Stomach (tissue), 8 donors: ENCODE measurements at regions not wholly inside any gene's neighbourhood (a gene's known extent, or its start where the extent isn't known, plus 50 kb on each side); places are given as distances from the start of the nearest gene placed in this dataset.

Experiments
- DNase-seq, 2 donors: peaks; one replicate each; pipeline versions ENCODE4 v3.0.0 to v3.0.0-alpha.2; 2013 to 2019
- H3K27ac ChIP-seq, 5 donors: fragments of 200-600 bp in 4 of 5; sonication (generic) in 4 of 5; one replicate each; pipeline ENCODE4 v1.5.1; 2013 to 2019; ENCODE audit warnings: mild to moderate bottlenecking in 1 of 5, moderate library complexity in 1 of 5
- H3K27me3 ChIP-seq, 3 donors: fragments of 200-600 bp; sonication (generic); one replicate each; pipeline ENCODE4 v1.5.1; 2017 to 2019; ENCODE audit warnings: mixed run types in 1 of 3
- H3K36me3 ChIP-seq, 4 donors: fragments of 200-600 bp; sonication (generic); 1 replicate in 3 of 4; 2 replicates in 1 of 4; pipeline ENCODE4 v1.5.1; 2016 to 2019
- H3K4me1 ChIP-seq, 4 donors: fragments of 200-600 bp; sonication (generic); one replicate each; pipeline ENCODE4 v1.5.1; 2016 to 2019
- H3K4me3 ChIP-seq, 4 donors: fragments of 200-600 bp; sonication (generic) in 3 of 4; one replicate each; pipeline ENCODE4 v1.5.1; 2016 to 2019; ENCODE audit warnings: mild to moderate bottlenecking in 1 of 4
- H3K9me3 ChIP-seq, 4 donors: fragments of 200-600 bp; sonication (generic); one replicate each; pipeline ENCODE4 v1.5.1; 2016 to 2019
- EP300 ChIP-seq: sonication (generic); formaldehyde crosslinking; IDR thresholded peaks from one replicate; pipeline ENCODE4 v1.6.1; 2017; ENCODE audit warnings: antibody characterized with exemption
- POLR2A ChIP-seq, 4 donors: fragments of 450-650 bp; IDR thresholded peaks; one replicate each; pipeline ENCODE4 v1.6.1; 2016; ENCODE audit warnings: antibody characterized with exemption in 4 of 4, control low read depth in 2 of 4, mild to moderate bottlenecking in 1 of 4, moderate library complexity in 1 of 4
- POLR2AphosphoS5 ChIP-seq, 3 donors: sonication (generic); formaldehyde crosslinking; IDR thresholded peaks; one replicate each; pipeline ENCODE4 v1.6.1; 2016; ENCODE audit warnings: antibody characterized with exemption in 3 of 3
- WGBS, 5 donors: extraction: QIAGEN DNeasy Blood & Tissue Kit in 3 of 5; methylation state at CpG; one replicate each; pipeline versions ENCODE4 v1.1.5 to v1.1.7; 2013 to 2018; 5-methylcytosine and 5-hydroxymethylcytosine counted together
- intact Hi-C: fragments of 100-400 bp; cut with DNase I; formaldehyde crosslinking; loops from one replicate; pipeline ENCODE4 v1.15.1; 2023; ENCODE audit warnings: low total_unique reads
- TF ChIP-seq, protein P1 (sequence below), 7 experiments: fragments of 450-650 bp in 4 of 7; fragments of 200-600 bp in 3 of 7; sonication (generic) in 3 of 7; IDR thresholded peaks; one replicate each; pipeline ENCODE4 v1.5.1; 2016 to 2019; ENCODE audit warnings: antibody characterized with exemption in 7 of 7, control low read depth in 2 of 7, mild to moderate bottlenecking in 1 of 7
- donor health status: healthy with polysubstance abuse.
- donor health status: Bipolar disorder and iron deficiency.
- donor health status: healthy.

DNA sequence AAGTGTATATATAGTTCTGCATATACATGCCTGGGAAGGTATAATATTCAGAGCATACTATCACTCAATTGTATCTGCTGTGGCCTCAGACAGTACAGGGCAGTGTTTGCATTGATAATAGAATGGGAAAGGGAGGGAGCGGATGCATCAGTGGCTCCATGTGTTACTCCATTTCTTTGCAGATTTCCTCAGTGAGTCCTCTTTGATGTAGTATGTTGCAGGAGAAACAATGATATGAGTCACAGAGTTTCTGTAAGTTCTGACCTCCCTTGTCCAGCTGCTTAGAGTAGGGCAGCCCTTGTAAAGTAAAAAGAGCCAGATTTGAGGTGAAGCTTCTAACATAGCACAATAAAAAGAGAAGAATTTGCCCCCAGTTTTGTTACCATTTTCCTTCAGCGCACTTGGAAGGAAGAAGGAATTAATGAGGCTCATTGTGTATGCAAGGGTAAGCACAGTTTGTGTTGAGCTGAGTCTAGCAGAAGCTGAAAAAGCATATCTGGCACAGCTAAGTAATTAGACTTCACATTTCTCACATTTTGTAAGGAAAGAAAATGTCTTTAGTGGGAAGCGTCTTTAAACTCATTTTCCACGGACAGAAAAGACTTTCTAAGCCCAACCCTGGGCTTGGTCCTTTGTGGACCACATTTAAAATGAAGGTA, 555.8 kb upstream of the IL12A start:
- DNase-seq, result no peak
- H3K36me3 ChIP-seq, result no peaks in the 10 kb centered on the region
- no peak overlapping the region for H3K27ac ChIP-seq
- H3K27me3 ChIP-seq, result no peaks in the 10 kb centered on the region
- TF ChIP-seq EP300 (no peak), POLR2AphosphoS5 (IDR thresholded peaks at IDR 0.05) (no peak), POLR2A (IDR thresholded peaks at IDR 0.05) (no peak)
- TF ChIP-seq, protein P1, sequence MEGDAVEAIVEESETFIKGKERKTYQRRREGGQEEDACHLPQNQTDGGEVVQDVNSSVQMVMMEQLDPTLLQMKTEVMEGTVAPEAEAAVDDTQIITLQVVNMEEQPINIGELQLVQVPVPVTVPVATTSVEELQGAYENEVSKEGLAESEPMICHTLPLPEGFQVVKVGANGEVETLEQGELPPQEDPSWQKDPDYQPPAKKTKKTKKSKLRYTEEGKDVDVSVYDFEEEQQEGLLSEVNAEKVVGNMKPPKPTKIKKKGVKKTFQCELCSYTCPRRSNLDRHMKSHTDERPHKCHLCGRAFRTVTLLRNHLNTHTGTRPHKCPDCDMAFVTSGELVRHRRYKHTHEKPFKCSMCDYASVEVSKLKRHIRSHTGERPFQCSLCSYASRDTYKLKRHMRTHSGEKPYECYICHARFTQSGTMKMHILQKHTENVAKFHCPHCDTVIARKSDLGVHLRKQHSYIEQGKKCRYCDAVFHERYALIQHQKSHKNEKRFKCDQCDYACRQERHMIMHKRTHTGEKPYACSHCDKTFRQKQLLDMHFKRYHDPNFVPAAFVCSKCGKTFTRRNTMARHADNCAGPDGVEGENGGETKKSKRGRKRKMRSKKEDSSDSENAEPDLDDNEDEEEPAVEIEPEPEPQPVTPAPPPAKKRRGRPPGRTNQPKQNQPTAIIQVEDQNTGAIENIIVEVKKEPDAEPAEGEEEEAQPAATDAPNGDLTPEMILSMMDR (IDR thresholded peaks at IDR 0.05), result no peak
- intact Hi-C loops, result no loop called here
- no peak overlapping the region for H3K4me3 ChIP-seq
- H3K9me3 ChIP-seq, result no peaks in the 10 kb centered on the region
- H3K4me1 ChIP-seq, result no peaks in the 10 kb centered on the region
- 70 to 84% (median 79%) methylated on average over 4 of the region's 4 CpGs for WGBS, 5 donors

DNA sequence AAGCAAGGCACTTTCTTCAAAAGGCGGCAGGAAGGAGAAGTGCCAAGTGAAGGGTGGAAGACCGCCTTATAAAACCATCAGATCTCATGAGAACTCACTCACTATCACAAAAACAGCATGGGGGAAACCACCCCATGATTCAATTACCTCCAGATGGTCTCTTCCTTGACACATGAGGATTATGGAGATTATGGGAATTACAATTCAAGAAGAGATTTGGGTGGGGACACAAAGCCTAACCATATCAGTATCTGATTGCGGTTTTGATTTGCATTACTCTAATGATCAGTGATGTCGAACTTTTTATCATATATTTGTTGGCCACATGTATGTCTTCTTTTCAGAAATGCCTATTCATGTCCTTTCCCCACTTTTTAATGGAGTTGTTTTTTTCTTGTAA, 549.3 kb upstream of the IL12A start:
- Histone ChIP-seq H3K27me3 (no peaks in the 10 kb centered on the region), H3K4me1 (no peaks in the 10 kb centered on the region), H3K27ac (no peak overlapping the region), H3K4me3 (no peak overlapping the region), H3K9me3 (peaks cover 0 to 15% (median 6%) of the 10 kb centered on the region in 4 donors), H3K36me3 (no peaks in the 10 kb centered on the region)
- 85 to 91% (median 89%) methylated on average over 4 of the region's 4 CpGs for WGBS, 5 donors
- intact Hi-C loops, result no loop called here
- TF ChIP-seq, protein P1 (IDR thresholded peaks at IDR 0.05), result no peak
- TF ChIP-seq EP300 (no peak), POLR2A (IDR thresholded peaks at IDR 0.05) (no peak), POLR2AphosphoS5 (IDR thresholded peaks at IDR 0.05) (no peak)
- DNase-seq, result no peak

DNA sequence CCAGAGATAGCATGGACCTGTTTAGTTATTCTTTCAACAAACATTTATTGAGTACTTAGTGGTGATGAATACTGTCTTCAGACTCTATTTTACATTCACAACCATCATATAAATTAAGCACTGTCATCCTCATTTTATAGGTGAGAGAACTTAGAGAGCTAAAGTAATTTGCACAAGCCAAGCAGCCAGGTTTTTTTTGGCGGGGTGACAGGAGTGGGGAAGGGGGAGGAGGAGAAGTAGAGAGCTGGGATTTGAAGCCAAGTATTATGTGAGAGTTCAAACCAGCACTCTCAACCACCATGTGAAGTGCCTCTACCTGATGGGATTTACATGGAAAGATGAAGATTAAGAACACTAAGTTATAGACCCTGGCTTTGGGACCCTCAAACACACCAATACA, 547.4 kb upstream of the IL12A start:
- no peak for TF ChIP-seq POLR2A (IDR thresholded peaks at IDR 0.05)
- no peak for TF ChIP-seq POLR2AphosphoS5 (IDR thresholded peaks at IDR 0.05)
- TF ChIP-seq, protein P1 (IDR thresholded peaks at IDR 0.05), result no peak
- no peak for TF ChIP-seq EP300
- Histone ChIP-seq H3K4me1 (no peaks in the 10 kb centered on the region), H3K27ac (no peak overlapping the region), H3K4me3 (no peak overlapping the region), H3K27me3 (no peaks in the 10 kb centered on the region), H3K36me3 (no peaks in the 10 kb centered on the region), H3K9me3 (peaks cover 0 to 15% (median 6%) of the 10 kb centered on the region in 4 donors)
- 55 to 91% (median 73%) methylated on average over 1 of the region's 1 CpG for WGBS, 5 donors
- no peak for DNase-seq
- intact Hi-C loops, result no loop called here

DNA sequence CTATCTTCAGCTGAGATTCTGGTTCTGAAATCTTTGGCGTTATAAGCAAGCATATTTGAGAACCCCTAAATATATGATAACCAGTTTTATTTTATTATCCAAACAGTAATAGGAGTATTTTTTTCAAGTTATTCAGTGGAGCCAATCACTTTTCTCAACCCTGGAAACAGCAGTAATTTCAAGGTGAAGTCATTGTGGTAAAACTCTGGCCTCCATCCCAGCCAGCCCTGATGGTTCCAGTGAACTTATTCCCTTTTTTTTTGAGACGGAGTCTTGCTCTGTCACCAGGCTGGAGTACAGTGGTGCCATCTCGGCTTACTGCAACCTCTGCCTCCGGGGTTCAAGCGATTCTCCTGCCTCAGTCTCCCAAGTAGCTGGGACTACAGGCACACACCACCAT, 545.4 kb upstream of the IL12A start:
- intact Hi-C loops, result no loop called here
- TF ChIP-seq POLR2A (IDR thresholded peaks at IDR 0.05) (no peak), POLR2AphosphoS5 (IDR thresholded peaks at IDR 0.05) (no peak), EP300 (no peak)
- TF ChIP-seq, protein P1 (IDR thresholded peaks at IDR 0.05), result no peak
- no peak overlapping the region for H3K4me3 ChIP-seq
- WGBS, 5 donors, result 79 to 89% (median 85%) methylated on average over 5 of the region's 5 CpGs
- no peak for DNase-seq
- no peaks in the 10 kb centered on the region for H3K36me3 ChIP-seq
- no peaks in the 10 kb centered on the region for H3K27me3 ChIP-seq
- H3K27ac ChIP-seq, result no peak overlapping the region
- no peaks in the 10 kb centered on the region for H3K4me1 ChIP-seq
- H3K9me3 ChIP-seq, result peaks cover 0 to 15% (median 6%) of the 10 kb centered on the region in 4 donors
